NCI-H345 (cell line): ENCODE measurements at regions not wholly inside any gene's neighbourhood (a gene's known extent, or its start where the extent isn't known, plus 50 kb on each side); places are given as distances from the start of the nearest gene placed in this dataset.

Experiments used
- DNase-seq: peaks from one replicate; lab custom pipeline; 2025; lab: John Stamatoyannopoulos, UW

GRCh38 chr18:33957707-33958106 is 267.0 kb downstream of the NOL4 start:
- DNase-seq = peak; percentile 46

- no peak for DNase-seq
Observed at GRCh38 chr18:33951031-33951430, 273.7 kb downstream of the NOL4 start.

DNA sequence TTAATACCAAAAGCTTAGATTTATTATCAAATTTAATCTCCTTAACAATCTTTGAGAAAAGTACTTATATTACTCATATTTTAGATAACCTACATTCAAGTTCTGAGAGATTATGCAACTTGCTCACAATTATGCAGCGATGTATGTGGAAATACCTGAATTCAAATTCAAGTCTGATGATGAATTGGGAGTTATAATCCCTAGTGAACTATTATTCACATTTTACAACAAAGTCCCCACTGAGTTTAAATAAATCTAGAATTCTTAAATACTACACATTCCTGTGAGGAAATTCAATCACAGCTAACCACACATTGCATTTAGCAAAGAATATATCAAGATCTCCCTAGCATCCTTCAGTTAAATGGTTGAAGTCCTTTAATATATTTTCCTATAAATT is 278.4 kb downstream of the NOL4 start:
- DNase-seq = no peak

GRCh38 chr18:33944493-33944892 is 280.2 kb downstream of the NOL4 start:
- DNase-seq = no peak

DNA sequence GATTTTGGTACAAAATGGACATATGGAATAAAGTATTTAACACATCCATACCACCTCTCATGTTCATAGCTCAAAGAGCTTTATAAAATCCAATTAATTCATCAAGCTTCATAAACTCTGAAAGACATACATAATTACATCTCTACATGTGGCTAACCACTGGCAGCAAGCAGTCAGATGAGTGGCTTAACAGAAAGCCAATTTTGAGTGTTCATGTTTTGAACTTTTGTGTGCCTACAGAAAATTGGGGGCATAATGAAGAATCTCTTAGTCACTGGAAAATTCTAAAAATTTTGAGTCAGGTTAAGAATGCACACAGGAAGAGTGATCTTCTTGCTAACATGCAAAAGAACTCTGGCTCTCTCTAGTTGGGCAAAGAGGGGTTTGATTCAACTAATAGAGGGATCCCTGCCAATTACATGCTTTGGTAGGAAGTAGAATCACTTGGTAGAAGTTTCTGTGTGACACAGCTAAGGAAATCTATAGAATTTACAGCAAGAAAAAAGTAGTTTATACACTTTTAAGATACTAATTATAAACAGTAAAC is 287.4 kb downstream of the NOL4 start:
- no peak for DNase-seq

DNA sequence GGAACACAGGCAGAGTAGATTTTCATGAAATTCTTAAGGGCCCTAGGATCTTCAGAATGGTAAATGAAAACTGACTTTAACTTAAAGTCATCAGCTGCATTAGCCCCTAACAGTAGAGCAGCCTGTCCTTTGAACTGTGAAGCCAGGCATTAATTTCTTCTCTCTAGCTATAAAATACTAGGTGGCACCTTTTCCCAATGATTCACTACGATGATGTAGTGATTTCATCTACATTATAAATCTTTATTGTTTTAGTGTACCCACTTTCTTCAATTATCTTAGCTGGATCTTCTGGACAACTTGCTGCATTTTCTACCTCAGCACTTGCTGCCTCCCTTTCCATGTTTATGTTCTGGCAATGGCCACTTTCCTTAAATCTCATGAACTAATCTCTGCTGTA is 290.5 kb downstream of the NOL4 start:
- DNase-seq = no peak

- no peak for DNase-seq
Observed at GRCh38 chr18:33928231-33928630, 296.5 kb downstream of the NOL4 start.

- peak; percentile 8 for DNase-seq
Observed at GRCh38 chr18:33924576-33924975, 300.1 kb downstream of the NOL4 start.

GRCh38 chr18:33923980-33924379 is 300.7 kb downstream of the NOL4 start:
- peak; percentile 50 for DNase-seq

GRCh38 chr18:33918571-33918970 is 306.1 kb downstream of the NOL4 start:
- no peak for DNase-seq

- DNase-seq = no peak
Observed at GRCh38 chr18:33916200-33916599, 308.5 kb downstream of the NOL4 start.

DNA sequence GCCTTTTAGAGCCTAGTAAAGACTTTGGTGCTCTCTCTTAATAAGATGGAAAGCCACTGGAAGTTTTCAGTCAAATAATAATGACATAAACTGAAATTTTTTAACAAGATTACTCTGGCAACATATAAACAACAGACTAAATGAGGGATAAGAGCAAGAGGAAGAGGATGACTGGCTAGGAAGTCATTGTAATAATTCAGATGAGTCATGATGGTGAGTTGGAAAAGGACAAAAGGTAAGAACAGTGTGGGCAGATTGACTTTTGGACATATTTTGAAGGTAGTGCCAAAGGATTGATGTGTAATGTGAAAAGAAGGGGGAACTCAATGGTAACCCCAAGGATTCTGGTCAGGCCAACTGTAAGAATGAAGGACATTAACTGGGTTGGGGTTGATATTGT is 310.3 kb downstream of the NOL4 start:
- no peak for DNase-seq

- no peak for DNase-seq
Observed at GRCh38 chr18:33906046-33906445, 318.7 kb downstream of the NOL4 start.

DNA sequence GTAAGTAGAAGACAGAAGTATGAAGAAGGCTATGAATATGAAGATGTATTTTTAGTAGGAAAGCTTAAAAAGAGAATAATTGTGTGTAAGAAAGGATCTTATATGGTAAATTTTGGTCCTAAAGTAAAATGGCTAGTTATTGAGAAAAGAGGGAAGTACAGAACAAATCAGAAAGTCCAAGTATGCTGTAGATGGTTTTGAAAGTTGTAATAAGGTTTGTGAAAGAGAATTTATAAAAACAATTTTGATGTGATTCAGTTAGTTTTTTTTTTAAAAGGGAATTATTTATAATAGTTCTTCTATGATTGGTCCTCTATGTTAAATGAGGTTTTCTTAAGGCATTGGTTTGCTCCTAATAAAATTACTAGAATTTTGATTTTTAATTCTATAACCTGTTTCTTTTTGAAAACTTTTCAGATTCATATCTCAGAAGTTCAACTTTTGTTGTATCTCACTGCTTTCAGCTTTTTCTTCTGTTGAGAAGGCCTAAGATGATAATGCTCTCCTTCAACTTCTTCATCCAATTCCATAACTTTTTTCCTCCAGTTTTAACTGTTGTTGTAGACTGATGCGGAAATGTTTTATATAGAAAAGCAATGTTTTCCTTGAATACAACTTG is 322.7 kb downstream of the NOL4 start:
- no peak for DNase-seq

- no peak for DNase-seq
Observed at GRCh38 chr18:33900638-33901037, 322.6 kb downstream of the ASXL3 start.

GRCh38 chr18:33898427-33898826 is 320.4 kb downstream of the ASXL3 start:
- no peak for DNase-seq

- DNase-seq = no peak
Observed at GRCh38 chr18:33878213-33878612, 300.2 kb downstream of the ASXL3 start.

- no peak for DNase-seq
Observed at GRCh38 chr18:33875029-33875565, 297.1 kb downstream of the ASXL3 start.

GRCh38 chr18:33873112-33873511 is 295.1 kb downstream of the ASXL3 start:
- DNase-seq = no peak

DNA sequence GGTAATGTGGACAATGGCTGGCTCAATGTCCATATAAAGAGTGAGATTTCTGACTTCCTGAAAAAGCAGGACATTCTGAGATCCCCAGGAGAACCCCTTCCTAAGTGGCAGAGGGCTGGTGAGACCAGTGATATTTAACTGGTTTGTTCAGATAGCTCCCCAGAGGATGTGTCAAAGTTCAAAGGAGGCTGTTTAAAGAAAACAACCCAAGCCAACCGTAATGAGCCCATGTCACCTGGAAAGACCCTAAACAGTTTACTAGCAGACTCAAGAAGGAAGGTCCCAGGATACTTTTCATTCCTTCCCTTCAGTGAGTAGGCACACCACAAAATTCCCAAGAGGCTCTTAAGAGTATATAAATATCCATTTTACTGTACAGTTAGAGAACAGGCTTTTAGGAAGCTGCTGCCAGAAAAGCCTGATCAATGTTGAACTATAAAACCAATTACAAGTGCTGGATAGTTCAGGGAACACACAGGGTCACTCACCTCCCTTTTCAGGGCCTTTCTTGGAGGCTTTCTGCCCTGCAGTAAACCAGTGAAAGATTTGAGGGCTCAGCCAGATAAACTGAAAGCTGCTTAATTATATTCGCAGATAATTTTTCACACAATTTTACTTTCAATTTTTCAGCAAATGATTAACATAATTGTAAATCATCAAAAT is 293.5 kb downstream of the ASXL3 start:
- DNase-seq = no peak

GRCh38 chr18:33870059-33870458 is 292.0 kb downstream of the ASXL3 start:
- DNase-seq = no peak

GRCh38 chr18:33866386-33866785 is 288.4 kb downstream of the ASXL3 start:
- DNase-seq = no peak

DNA sequence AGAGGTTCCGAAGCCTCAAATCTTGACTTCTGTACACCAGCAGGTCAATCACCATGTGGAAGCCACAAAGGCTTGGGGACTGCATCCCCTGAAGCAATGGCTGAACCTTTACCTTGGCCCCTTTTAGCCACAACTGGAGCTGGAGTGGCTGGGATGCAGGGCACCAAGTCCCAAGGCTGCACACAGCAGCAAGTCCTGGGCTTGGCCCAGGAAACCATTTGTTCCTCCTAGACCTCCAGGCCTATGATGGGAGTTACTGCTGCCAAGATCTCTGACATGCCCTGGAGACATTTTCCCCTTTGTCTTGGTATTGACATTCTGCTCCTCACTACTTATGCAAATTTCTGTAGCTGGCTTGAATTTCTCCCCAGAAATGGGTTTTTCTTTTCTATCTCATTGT is 285.9 kb downstream of the ASXL3 start:
- DNase-seq = no peak

DNA sequence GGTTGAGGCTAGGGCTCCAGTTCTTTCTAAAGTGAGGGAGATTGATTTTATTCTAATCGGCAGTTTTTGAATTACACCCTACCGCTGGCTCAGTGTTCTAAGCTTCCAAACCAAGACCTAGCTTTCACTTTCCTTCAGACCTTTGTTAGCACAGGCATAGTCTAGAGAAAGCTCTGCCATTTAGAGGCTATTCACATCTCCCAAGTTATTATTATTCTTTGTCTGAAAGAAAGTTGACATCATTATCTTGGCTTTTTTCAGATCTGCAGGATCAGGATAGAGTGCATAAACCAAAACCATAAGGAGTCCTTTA is 276.8 kb downstream of the ASXL3 start:
- no peak for DNase-seq
